K562 (cell line): ENCODE measurements at regions not wholly inside any gene's neighbourhood (a gene's known extent, or its start where the extent isn't known, plus 50 kb on each side); places are given as distances from the start of the nearest gene placed in this dataset.

Experiments
- ATAC-seq: fragments of 200-7000 bp; cut with Tn5 transposase; 3 replicates; pipeline ENCODE4 v1.9.1; 2020; ENCODE audit warnings: moderate library complexity
- BruUV-seq: library from RNA; stranded (reverse); fragments of 400-500 nt; replicated peaks from 2 replicates; lab custom pipeline; 2021; lab: Mats Ljungman, UMichigan
- CTCF ChIA-PET: fragments of 300-600 bp; formaldehyde crosslinking; extraction: SDS; loops from one replicate; lab custom pipeline; 2021; ENCODE audit warnings: low intra/inter-chr PET ratio; lab: Yijun Ruan, JAX
- POLR2A ChIA-PET: fragments of 300-600, 350-650 bp; sonication (Branson Sonifier 250); formaldehyde crosslinking; extraction: SDS; loops from one replicate; lab custom pipeline; 2021; ENCODE audit warnings: antibody characterized with exemption, inconsistent platforms; lab: Yijun Ruan, JAX
- DNase-seq, 4 experiments: peaks; one replicate each; pipeline versions ENCODE4 v3.0.0 to v3.0.0-alpha.2; 2011 to 2018; ENCODE audit warnings: low spot score in 3 of 4, mixed read lengths in 3 of 4; ENCODE audit errors: extremely low read depth in 1 of 4
- FAIRE-seq: peaks from 2 replicates; lab custom pipeline; 2011; peaks lifted over from hg19 to GRCh38; lab: Jason Lieb, UNC
- H2AFZ ChIP-seq: 2 replicates; pipeline ENCODE4 v1.6.0; 2011; ENCODE audit warnings: low read depth, low read length, control low read depth, inconsistent platforms
- H3K27ac ChIP-seq: fragments of 200-600 bp; 3 replicates; pipeline ENCODE4 v1.8.0; 2011; ENCODE audit warnings: low read depth, mild to moderate bottlenecking, control low read depth, inconsistent platforms, low read length, moderate library complexity, mixed read lengths; ENCODE audit errors: extremely low read depth
- H3K27me3 ChIP-seq, 2 experiments: fragments of 300-600 bp in 1 of 2; 2 replicates in 1 of 2; 3 replicates in 1 of 2; pipeline versions ENCODE4 v1.6.0 to v1.8.0; 2011; ENCODE audit warnings: inconsistent platforms in 2 of 2, low read length in 2 of 2, mild to moderate bottlenecking in 1 of 2, mixed read lengths in 1 of 2, moderate library complexity in 1 of 2; ENCODE audit not compliant: control insufficient read depth in 2 of 2, insufficient read depth in 2 of 2
- H3K36me3 ChIP-seq: fragments of 300-600 bp; 3 replicates; pipeline ENCODE4 v1.8.0; 2011; ENCODE audit warnings: mild to moderate bottlenecking, low read length, inconsistent platforms; ENCODE audit not compliant: control insufficient read depth, insufficient read depth
- H3K4me1 ChIP-seq, 2 experiments: fragments of 200-600 bp in 1 of 2; replicated peaks in 1 of 2; 2 replicates in 1 of 2; 3 replicates in 1 of 2; pipeline versions ENCODE4 v1.5.1 to v1.8.0; 2011; ENCODE audit warnings: inconsistent platforms in 2 of 2, low read length in 2 of 2, mild to moderate bottlenecking in 1 of 2, mixed read lengths in 1 of 2, moderate library complexity in 1 of 2; ENCODE audit not compliant: control insufficient read depth in 2 of 2, insufficient read depth in 2 of 2
- H3K4me2 ChIP-seq: 2 replicates; pipeline ENCODE4 v1.6.1; 2011; ENCODE audit warnings: low read length, control low read depth, inconsistent platforms, mixed read lengths; ENCODE audit not compliant: insufficient read depth
- H3K4me3 ChIP-seq: fragments of 200-600 bp; sonication (generic), shearing (Covaris generic); 2 replicates; pipeline ENCODE4 v1.5.1; 2016; ENCODE audit warnings: control low read depth, inconsistent platforms
- H3K79me2 ChIP-seq: fragments of 200-600 bp; 3 replicates; pipeline ENCODE4 v1.8.0; 2011; ENCODE audit warnings: low read length, inconsistent platforms; ENCODE audit not compliant: control insufficient read depth, insufficient read depth
- H3K9ac ChIP-seq, 2 experiments: 2 replicates each; pipeline versions ENCODE4 v1.6.0 to v1.6.1; 2011; ENCODE audit warnings: low read depth in 2 of 2, low read length in 2 of 2, control low read depth in 1 of 2, inconsistent platforms in 1 of 2, mild to moderate bottlenecking in 1 of 2, mixed read lengths in 1 of 2; ENCODE audit not compliant: insufficient read depth in 1 of 2
- H3K9me1 ChIP-seq: one replicate; pipeline ENCODE4 v1.6.0; 2011; ENCODE audit warnings: inconsistent platforms, mild to moderate bottlenecking, low read length, moderate library complexity; ENCODE audit not compliant: control insufficient read depth, insufficient read depth
- H3K9me3 ChIP-seq: replicated peaks from 2 replicates; pipeline ENCODE4 v1.5.1; 2011; ENCODE audit warnings: low read depth, low read length, inconsistent platforms; ENCODE audit not compliant: control insufficient read depth, insufficient read depth
- H4K20me1 ChIP-seq: replicated peaks from 2 replicates; pipeline ENCODE4 v1.6.1; 2011; ENCODE audit warnings: low read length, inconsistent platforms, mixed read lengths; ENCODE audit not compliant: control insufficient read depth, insufficient read depth
- CHCHD3 ChIP-seq: fragments of 250-450 bp; sonication (Bioruptor Pico); IDR thresholded peaks from 2 replicates; pipeline ENCODE4 v2.1.2; 2022; ENCODE audit warnings: mild to moderate bottlenecking
- CREB5 ChIP-seq: fragments of 250-450 bp; sonication (Bioruptor Pico); IDR thresholded peaks from 2 replicates; pipeline ENCODE4 v1.5.0; 2020; ENCODE audit warnings: mild to moderate bottlenecking
- FOXO4 ChIP-seq: fragments of 450-650 bp; formaldehyde crosslinking; IDR thresholded peaks from 2 replicates; pipeline ENCODE4 v1.4.0; 2020; ENCODE audit warnings: mild to moderate bottlenecking, moderate library complexity
- MEIS2 ChIP-seq: fragments of 450-650 bp; IDR thresholded peaks from 2 replicates; pipeline ENCODE4 v1.6.1; 2014; ENCODE audit warnings: mild to moderate bottlenecking; ENCODE audit not compliant: partially characterized antibody
- MTA3 ChIP-seq: fragments of 450-650 bp; formaldehyde crosslinking; IDR thresholded peaks from 2 replicates; pipeline ENCODE4 v1.6.1; 2017; ENCODE audit warnings: mild to moderate bottlenecking, borderline replicate concordance
- MYC ChIP-seq, 2 experiments: fragments of 250-450 bp in 1 of 2; sonication (Bioruptor Pico) in 1 of 2; IDR thresholded peaks; 2 replicates each; pipeline versions ENCODE4 v1.5.1 to v1.6.1; 2012 to 2021; ENCODE audit warnings: low read depth in 2 of 2, borderline replicate concordance in 1 of 2, improper control_type of control experiment in 1 of 2, low read length in 1 of 2, mild to moderate bottlenecking in 1 of 2, moderate library complexity in 1 of 2
- RAD21 ChIP-seq, 2 experiments: fragments of 250-450 bp in 1 of 2; fragments of 450-650 bp in 1 of 2; sonication (Bioruptor Pico) in 1 of 2; formaldehyde crosslinking in 1 of 2; IDR thresholded peaks in 1 of 2; conservative IDR thresholded peaks in 1 of 2; 2 replicates each; pipeline versions ENCODE4 v1.4.0 to v1.8.0; 2020 to 2022; ENCODE audit warnings: mild to moderate bottlenecking in 2 of 2, moderate library complexity in 1 of 2
- TCF3 ChIP-seq: sonication (generic); formaldehyde crosslinking; IDR thresholded peaks from 2 replicates; pipeline ENCODE4 v1.4.0; 2020; ENCODE audit warnings: mild to moderate bottlenecking, missing genetic modification reagents
- WGBS: fragments of 100-300 bp; shearing (Covaris generic); methylation state at CpG from one replicate; pipeline ENCODE4 v1.1.6; 2016; ENCODE audit warnings: low coverage, mixed read lengths; ENCODE audit not compliant: insufficient coverage; ENCODE audit errors: missing lambda C conversion rate; 5-methylcytosine and 5-hydroxymethylcytosine counted together
- in situ Hi-C: fragments of 300-500 bp; cut with MboI; formaldehyde crosslinking; loops from 4 replicates; pipeline ENCODE4 v1.15.0; 2018; ENCODE audit warnings: inconsistent platforms, mixed read lengths
- intact Hi-C: fragments of 100-400 bp; cut with micrococcal nuclease; formaldehyde crosslinking; loops from 2 replicates; pipeline ENCODE4 v1.14.2; 2022
- TF ChIP-seq, protein P1 (sequence below): sonication (generic); formaldehyde crosslinking; IDR thresholded peaks from 2 replicates; pipeline ENCODE4 v1.8.0; 2022; ENCODE audit warnings: mild to moderate bottlenecking, missing genetic modification reagents
- TF ChIP-seq, protein P2 (sequence below), 3 experiments: IDR thresholded peaks in 2 of 3; conservative IDR thresholded peaks in 1 of 3; 2 replicates each; pipeline ENCODE4 v1.5.1; 2011 to 2012; ENCODE audit warnings: low read length in 3 of 3, mild to moderate bottlenecking in 3 of 3, control low read depth in 2 of 3, improper control_type of control experiment in 1 of 3, inconsistent platforms in 1 of 3, low read depth in 1 of 3, mixed read lengths in 1 of 3, moderate library complexity in 1 of 3; ENCODE audit not compliant: insufficient read depth in 2 of 3
- TF ChIP-seq, protein P3 (sequence below), 2 experiments: fragments of 450-650 bp in 1 of 2; IDR thresholded peaks; 2 replicates each; pipeline ENCODE4 v1.6.1; 2011 to 2017; ENCODE audit warnings: low read depth in 2 of 2, antibody characterized with exemption in 1 of 2, borderline replicate concordance in 1 of 2, low read length in 1 of 2, mild to moderate bottlenecking in 1 of 2, mixed read lengths in 1 of 2; ENCODE audit not compliant: control insufficient read depth in 1 of 2

DNA sequence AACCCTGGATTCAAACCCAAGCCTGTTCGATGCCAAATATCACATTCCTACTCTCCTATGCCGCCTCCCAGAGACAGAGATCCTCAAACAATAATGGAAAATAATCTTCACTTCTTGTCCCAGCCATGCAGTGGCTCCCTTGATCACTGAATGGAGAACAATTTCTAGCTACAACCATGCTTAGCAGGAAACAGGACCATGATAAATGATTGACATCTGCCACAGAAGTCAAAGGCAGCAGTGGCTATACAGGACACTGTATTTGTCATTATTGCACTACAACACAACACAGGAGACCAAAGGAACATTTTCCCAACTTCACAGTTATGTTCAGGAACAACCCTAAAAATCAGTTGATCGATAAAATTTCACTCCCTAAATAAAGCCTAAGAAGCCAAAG lies 243.3 kb upstream of the SLC7A11 start (continued):
- TF ChIP-seq RAD21 (CRISPR knock-in tag; conservative IDR thresholded peaks at IDR 0.05 in 1 of 2, IDR thresholded peaks at IDR 0.05 in 1 of 2) (peak in 1 of 2 experiments; percentile 39; a peak in 1 of 4 replicates), MEIS2 (peak; percentile 61), MTA3 (no peak), CHCHD3 (CRISPR knock-in tag) (no peak), FOXO4 (no peak)
- TF ChIP-seq, protein P1, sequence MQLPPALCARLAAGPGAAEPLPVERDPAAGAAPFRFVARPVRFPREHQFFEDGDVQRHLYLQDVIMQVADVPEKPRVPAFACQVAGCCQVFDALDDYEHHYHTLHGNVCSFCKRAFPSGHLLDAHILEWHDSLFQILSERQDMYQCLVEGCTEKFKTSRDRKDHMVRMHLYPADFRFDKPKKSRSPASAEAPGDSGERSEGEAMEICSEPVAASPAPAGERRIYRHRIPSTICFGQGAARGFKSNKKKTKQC (CRISPR knock-in tag): no peak
- TF ChIP-seq, protein P2, sequence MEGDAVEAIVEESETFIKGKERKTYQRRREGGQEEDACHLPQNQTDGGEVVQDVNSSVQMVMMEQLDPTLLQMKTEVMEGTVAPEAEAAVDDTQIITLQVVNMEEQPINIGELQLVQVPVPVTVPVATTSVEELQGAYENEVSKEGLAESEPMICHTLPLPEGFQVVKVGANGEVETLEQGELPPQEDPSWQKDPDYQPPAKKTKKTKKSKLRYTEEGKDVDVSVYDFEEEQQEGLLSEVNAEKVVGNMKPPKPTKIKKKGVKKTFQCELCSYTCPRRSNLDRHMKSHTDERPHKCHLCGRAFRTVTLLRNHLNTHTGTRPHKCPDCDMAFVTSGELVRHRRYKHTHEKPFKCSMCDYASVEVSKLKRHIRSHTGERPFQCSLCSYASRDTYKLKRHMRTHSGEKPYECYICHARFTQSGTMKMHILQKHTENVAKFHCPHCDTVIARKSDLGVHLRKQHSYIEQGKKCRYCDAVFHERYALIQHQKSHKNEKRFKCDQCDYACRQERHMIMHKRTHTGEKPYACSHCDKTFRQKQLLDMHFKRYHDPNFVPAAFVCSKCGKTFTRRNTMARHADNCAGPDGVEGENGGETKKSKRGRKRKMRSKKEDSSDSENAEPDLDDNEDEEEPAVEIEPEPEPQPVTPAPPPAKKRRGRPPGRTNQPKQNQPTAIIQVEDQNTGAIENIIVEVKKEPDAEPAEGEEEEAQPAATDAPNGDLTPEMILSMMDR (IDR thresholded peaks at IDR 0.05 in 2 of 3, conservative IDR thresholded peaks at IDR 0.05 in 1 of 3; ENCODE audit: insufficient read depth in 2 of 3, low read depth in 1 of 3, low read length in 3 of 3): peak in 1 of 3 experiments; percentile 33; a peak in 2 of 6 replicates

- Histone ChIP-seq H4K20me1 (no peaks in the 10 kb centered on the region), H2AFZ (no peak overlapping the region), H3K4me2 (no peak overlapping the region), H3K27me3 (no peaks in the 10 kb centered on the region), H3K27ac (no peak overlapping the region), H3K4me3 (no peak overlapping the region), H3K9ac (no peak overlapping the region), H3K9me1 (no peaks in the 10 kb centered on the region), H3K4me1 (no peaks in the 10 kb centered on the region), H3K79me2 (no peaks in the 10 kb centered on the region), H3K9me3 (no peaks in the 10 kb centered on the region), H3K36me3 (no peaks in the 10 kb centered on the region)
- ATAC-seq (no peak), FAIRE-seq (no peak), DNase-seq (no peak)
- intact Hi-C loops: no loop called here
- 17% methylated on average over 1 of the region's 1 CpG for WGBS
- POLR2A ChIA-PET: no interaction called here
- no TSS peak for BruUV-seq
- CTCF ChIA-PET: no interaction called here
- in situ Hi-C loops: no loop called here
- TF ChIP-seq, protein P3, sequence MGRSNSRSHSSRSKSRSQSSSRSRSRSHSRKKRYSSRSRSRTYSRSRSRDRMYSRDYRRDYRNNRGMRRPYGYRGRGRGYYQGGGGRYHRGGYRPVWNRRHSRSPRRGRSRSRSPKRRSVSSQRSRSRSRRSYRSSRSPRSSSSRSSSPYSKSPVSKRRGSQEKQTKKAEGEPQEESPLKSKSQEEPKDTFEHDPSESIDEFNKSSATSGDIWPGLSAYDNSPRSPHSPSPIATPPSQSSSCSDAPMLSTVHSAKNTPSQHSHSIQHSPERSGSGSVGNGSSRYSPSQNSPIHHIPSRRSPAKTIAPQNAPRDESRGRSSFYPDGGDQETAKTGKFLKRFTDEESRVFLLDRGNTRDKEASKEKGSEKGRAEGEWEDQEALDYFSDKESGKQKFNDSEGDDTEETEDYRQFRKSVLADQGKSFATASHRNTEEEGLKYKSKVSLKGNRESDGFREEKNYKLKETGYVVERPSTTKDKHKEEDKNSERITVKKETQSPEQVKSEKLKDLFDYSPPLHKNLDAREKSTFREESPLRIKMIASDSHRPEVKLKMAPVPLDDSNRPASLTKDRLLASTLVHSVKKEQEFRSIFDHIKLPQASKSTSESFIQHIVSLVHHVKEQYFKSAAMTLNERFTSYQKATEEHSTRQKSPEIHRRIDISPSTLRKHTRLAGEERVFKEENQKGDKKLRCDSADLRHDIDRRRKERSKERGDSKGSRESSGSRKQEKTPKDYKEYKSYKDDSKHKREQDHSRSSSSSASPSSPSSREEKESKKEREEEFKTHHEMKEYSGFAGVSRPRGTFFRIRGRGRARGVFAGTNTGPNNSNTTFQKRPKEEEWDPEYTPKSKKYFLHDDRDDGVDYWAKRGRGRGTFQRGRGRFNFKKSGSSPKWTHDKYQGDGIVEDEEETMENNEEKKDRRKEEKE (IDR thresholded peaks at IDR 0.05; ENCODE audit: borderline replicate concordance in 1 of 2, control insufficient read depth in 1 of 2, low read depth in 2 of 2, low read length in 1 of 2): no peak
- no peak for TF ChIP-seq TCF3 (CRISPR knock-in tag)
- no peak for TF ChIP-seq CREB5 (CRISPR knock-in tag)
- no peak for TF ChIP-seq MYC (IDR thresholded peaks at IDR 0.05; ENCODE audit: low read depth, low read length)
- no peak for TF ChIP-seq MYC (CRISPR knock-in tag; IDR thresholded peaks at IDR 0.05; ENCODE audit: borderline replicate concordance, low read depth)
These were observed 233.0 kb upstream of the SLC7A11 start for GRCh38 chr4:138475116-138475515.
